ENCODE measurements at regions not wholly inside any gene's neighbourhood (a gene's known extent, or its start where the extent isn't known, plus 50 kb on each side); places are given as distances from the start of the nearest gene placed in this dataset.

- no peak overlapping the region for H3K4me3 ChIP-seq
- POLR2A ChIA-PET = no interaction called here
- ATAC-seq (no peak), FAIRE-seq (no peak), DNase-seq (ENCODE audit: extremely low read depth in 1 of 4, low spot score in 3 of 4) (no peak)
- CTCF ChIA-PET (ENCODE audit: low intra/inter-chr PET ratio) = no interaction called here
- H4K20me1 ChIP-seq (replicated peaks; ENCODE audit: control insufficient read depth, insufficient read depth, low read length) = no peaks in the 10 kb centered on the region
- H3K9me3 ChIP-seq (replicated peaks; ENCODE audit: control insufficient read depth, insufficient read depth, low read depth, low read length) = no peaks in the 10 kb centered on the region
- H3K4me2 ChIP-seq (ENCODE audit: insufficient read depth, low read length) = no peak overlapping the region
- no peak overlapping the region for H3K9ac ChIP-seq (ENCODE audit: insufficient read depth in 1 of 2, low read depth in 2 of 2, low read length in 2 of 2)
- no peaks in the 10 kb centered on the region for H3K9me1 ChIP-seq (ENCODE audit: control insufficient read depth, insufficient read depth, low read length)
- intact Hi-C loops (cut with micrococcal nuclease) (no loop called here), in situ Hi-C loops (cut with MboI) (no loop called here)
- H3K4me1 ChIP-seq (replicated peaks in 1 of 2; ENCODE audit: control insufficient read depth in 2 of 2, insufficient read depth in 2 of 2, low read length in 2 of 2) = no peaks in the 10 kb centered on the region
- TF ChIP-seq MLLT1 (IDR thresholded peaks at IDR 0.05) = no peak
- no peak for TF ChIP-seq NBN (IDR thresholded peaks at IDR 0.05; ENCODE audit: low read depth)
- TF ChIP-seq KAT7 (CRISPR knock-in tag; IDR thresholded peaks at IDR 0.05; ENCODE audit: borderline replicate concordance) = no peak
- TF ChIP-seq ZNF518B (CRISPR knock-in tag; IDR thresholded peaks at IDR 0.05) = no peak
- no peak for TF ChIP-seq ZNF3 (CRISPR knock-in tag; IDR thresholded peaks at IDR 0.05)
- no peak for TF ChIP-seq RB1 (IDR thresholded peaks at IDR 0.05; ENCODE audit: low read depth)
- no peak for TF ChIP-seq CREBBP (IDR thresholded peaks at IDR 0.05; ENCODE audit: low read depth, low read length)
- TF ChIP-seq HNRNPUL1 (IDR thresholded peaks at IDR 0.05; ENCODE audit: low read length) = no peak
- no peaks in the 10 kb centered on the region for H3K36me3 ChIP-seq (ENCODE audit: control insufficient read depth, insufficient read depth, low read length)
- H2AFZ ChIP-seq (ENCODE audit: low read depth, low read length) = no peak overlapping the region
- H3K27ac ChIP-seq (ENCODE audit: extremely low read depth, low read depth, low read length) = no peak overlapping the region
- H3K27me3 ChIP-seq (ENCODE audit: control insufficient read depth in 2 of 2, insufficient read depth in 2 of 2, low read length in 2 of 2) = no peaks in the 10 kb centered on the region
- no peaks in the 10 kb centered on the region for H3K79me2 ChIP-seq (ENCODE audit: control insufficient read depth, insufficient read depth, low read length)
- BruUV-seq (replicated peaks) = no TSS peak
These were observed 293.3 kb upstream of the GRIA3 start for GRCh38 chrX:122890729-122891128.

Data from K562 (cell line).